ENCODE measurements at regions not wholly inside any gene's neighbourhood (a gene's known extent, or its start where the extent isn't known, plus 50 kb on each side); places are given as distances from the start of the nearest gene placed in this dataset.

GRCh38 chr15:39442898-39443297 is 138.0 kb upstream of the THBS1 start:
- H3K27ac ChIP-seq (ENCODE audit: extremely low read length, insufficient read depth, low read length), result no peak overlapping the region
- TF ChIP-seq CEBPB (IDR thresholded peaks at IDR 0.05; ENCODE audit: borderline replicate concordance, low read depth, low read length), result peak; percentile 45; the same call in 1 of the 2 replicates
- TF ChIP-seq ZNF776 (CRISPR knock-in tag; IDR thresholded peaks at IDR 0.05), result no peak
- TF ChIP-seq CEBPZ (IDR thresholded peaks at IDR 0.05; ENCODE audit: low read length), result no peak
- TF ChIP-seq RFX5 (IDR thresholded peaks at IDR 0.05; ENCODE audit: low read depth, low read length), result no peak
- no peak for TF ChIP-seq YEATS4 (CRISPR knock-in tag; IDR thresholded peaks at IDR 0.05; ENCODE audit: borderline replicate concordance)
- TF ChIP-seq NFE2L1 (CRISPR knock-in tag; IDR thresholded peaks at IDR 0.05; ENCODE audit: borderline replicate concordance), result no peak
- TF ChIP-seq ZBTB26 (CRISPR knock-in tag; IDR thresholded peaks at IDR 0.05; ENCODE audit: borderline replicate concordance), result no peak
- no peak for TF ChIP-seq TEAD2 (CRISPR knock-in tag; IDR thresholded peaks at IDR 0.05)
- TF ChIP-seq ZNF839 (CRISPR knock-in tag; IDR thresholded peaks at IDR 0.05; ENCODE audit: borderline replicate concordance), result no peak
- H3K9me3 ChIP-seq (ENCODE audit: low read length), result no peaks in the 10 kb centered on the region
- ATAC-seq (no peak), FAIRE-seq (no peak), DNase-seq (ENCODE audit: low spot score) (no peak)
- no peaks in the 10 kb centered on the region for H3K79me2 ChIP-seq (ENCODE audit: insufficient read depth, low read length)
- 57% methylated on average over 2 of the region's 2 CpGs for WGBS (ENCODE audit: low lambda C conversion rate)
- no peak overlapping the region for H3K4me2 ChIP-seq (ENCODE audit: low read depth, low read length)
- ChIA-PET CTCF (ENCODE audit: low intra/inter-chr PET ratio, low total read pairs) (no interaction called here), POLR2A (no interaction called here)
- H3K36me3 ChIP-seq (replicated peaks in 1 of 2; ENCODE audit: control insufficient read depth in 1 of 2, insufficient read depth in 2 of 2, low read length in 2 of 2), result no peaks in the 10 kb centered on the region
- BruUV-seq (replicated peaks), result no TSS peak
- H2AFZ ChIP-seq (ENCODE audit: low read length), result no peak overlapping the region
- no peak overlapping the region for H3K9ac ChIP-seq (ENCODE audit: insufficient read depth, low read depth, low read length)
- H4K20me1 ChIP-seq (ENCODE audit: insufficient read depth, low read length), result no peaks in the 10 kb centered on the region
- peaks cover 22% of the 10 kb centered on the region for H3K4me1 ChIP-seq (ENCODE audit: insufficient read depth, low read length)
- in situ Hi-C loops (cut with HindIII; ENCODE audit: extremely low pct_ligation_motif_present, low pct_unique_long_range_greater_than_20kb), result no loop called here
- no peaks in the 10 kb centered on the region for H3K27me3 ChIP-seq (ENCODE audit: control insufficient read depth in 1 of 2, insufficient read depth in 2 of 2, low read length in 2 of 2)
- H3K4me3 ChIP-seq (replicated peaks in 1 of 3; ENCODE audit: insufficient read depth in 1 of 3, low read depth in 2 of 3, low read length in 3 of 3), result no peak overlapping the region
- intact Hi-C loops (cut with micrococcal nuclease; ENCODE audit: unreplicated experiment), result no loop called here
